HepG2 (cell line): ENCODE measurements at regions not wholly inside any gene's neighbourhood (a gene's known extent, or its start where the extent isn't known, plus 50 kb on each side); places are given as distances from the start of the nearest gene placed in this dataset.

Experiments
- BHLHE40 ChIP-seq: IDR thresholded peaks from 2 replicates; pipeline ENCODE4 v1.6.1; 2011; ENCODE audit warnings: low read length, improper control_type of control experiment
- CREM ChIP-seq, 2 experiments: sonication (generic) in 1 of 2; formaldehyde crosslinking in 1 of 2; IDR thresholded peaks; 2 replicates each; pipeline versions ENCODE4 v1.4.0 to v1.6.1; 2016 to 2020; ENCODE audit warnings: antibody characterized with exemption in 1 of 2, mild to moderate bottlenecking in 1 of 2, missing genetic modification reagents in 1 of 2
- CTCF ChIP-seq: sonication (generic); formaldehyde crosslinking; IDR thresholded peaks from 2 replicates; pipeline ENCODE4 v1.5.0; 2020; ENCODE audit warnings: mild to moderate bottlenecking, missing genetic modification reagents, moderate library complexity
- MAFG ChIP-seq: sonication (generic); formaldehyde crosslinking; IDR thresholded peaks from 2 replicates; pipeline ENCODE4 v1.5.1; 2020; ENCODE audit warnings: mild to moderate bottlenecking, missing genetic modification reagents
- SMAD1 ChIP-seq: sonication (generic); formaldehyde crosslinking; IDR thresholded peaks from 2 replicates; pipeline ENCODE4 v1.4.0; 2020; ENCODE audit warnings: missing genetic modification reagents, low read depth, mild to moderate bottlenecking, borderline replicate concordance
- STAG1 ChIP-seq: sonication (generic); formaldehyde crosslinking; IDR thresholded peaks from 2 replicates; pipeline ENCODE4 v1.4.0; 2020; ENCODE audit warnings: missing genetic modification reagents
- ZNF468 ChIP-seq: sonication (generic); formaldehyde crosslinking; IDR thresholded peaks from 2 replicates; pipeline ENCODE4 v1.8.0; 2022; ENCODE audit warnings: mild to moderate bottlenecking, moderate library complexity, missing genetic modification reagents
- ZNF562 ChIP-seq: sonication (generic); formaldehyde crosslinking; IDR thresholded peaks from 2 replicates; pipeline ENCODE4 v1.8.0; 2022; ENCODE audit warnings: missing genetic modification reagents, borderline replicate concordance
- ZSCAN31 ChIP-seq: sonication (generic); formaldehyde crosslinking; IDR thresholded peaks from 2 replicates; pipeline ENCODE4 v1.5.0; 2020; ENCODE audit warnings: low read depth, mild to moderate bottlenecking, missing genetic modification reagents
- TF ChIP-seq, protein P1 (sequence below): IDR thresholded peaks from 2 replicates; pipeline ENCODE4 v1.6.1; 2012; ENCODE audit warnings: inconsistent platforms
- TF ChIP-seq, protein P2 (sequence below): sonication (generic); formaldehyde crosslinking; IDR thresholded peaks from 2 replicates; pipeline ENCODE4 v1.8.0; 2022; ENCODE audit warnings: missing genetic modification reagents, mild to moderate bottlenecking, moderate library complexity, borderline replicate concordance

GRCh38 chr5:113800686-113801085 lies 287.2 kb downstream of the YTHDC2 start:
- TF ChIP-seq ZSCAN31 (no peak), CTCF (no peak), MAFG (CRISPR knock-in tag) (no peak), STAG1 (no peak), SMAD1 (CRISPR knock-in tag) (no peak), CREM (IDR thresholded peaks at IDR 0.05) (no peak), CREM (CRISPR knock-in tag; IDR thresholded peaks at IDR 0.05) (no peak), ZNF468 (CRISPR knock-in tag) (no peak), BHLHE40 (no peak), ZNF562 (CRISPR knock-in tag) (no peak)
- TF ChIP-seq, protein P1, sequence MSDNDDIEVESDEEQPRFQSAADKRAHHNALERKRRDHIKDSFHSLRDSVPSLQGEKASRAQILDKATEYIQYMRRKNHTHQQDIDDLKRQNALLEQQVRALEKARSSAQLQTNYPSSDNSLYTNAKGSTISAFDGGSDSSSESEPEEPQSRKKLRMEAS, result no peak
- TF ChIP-seq, protein P2, sequence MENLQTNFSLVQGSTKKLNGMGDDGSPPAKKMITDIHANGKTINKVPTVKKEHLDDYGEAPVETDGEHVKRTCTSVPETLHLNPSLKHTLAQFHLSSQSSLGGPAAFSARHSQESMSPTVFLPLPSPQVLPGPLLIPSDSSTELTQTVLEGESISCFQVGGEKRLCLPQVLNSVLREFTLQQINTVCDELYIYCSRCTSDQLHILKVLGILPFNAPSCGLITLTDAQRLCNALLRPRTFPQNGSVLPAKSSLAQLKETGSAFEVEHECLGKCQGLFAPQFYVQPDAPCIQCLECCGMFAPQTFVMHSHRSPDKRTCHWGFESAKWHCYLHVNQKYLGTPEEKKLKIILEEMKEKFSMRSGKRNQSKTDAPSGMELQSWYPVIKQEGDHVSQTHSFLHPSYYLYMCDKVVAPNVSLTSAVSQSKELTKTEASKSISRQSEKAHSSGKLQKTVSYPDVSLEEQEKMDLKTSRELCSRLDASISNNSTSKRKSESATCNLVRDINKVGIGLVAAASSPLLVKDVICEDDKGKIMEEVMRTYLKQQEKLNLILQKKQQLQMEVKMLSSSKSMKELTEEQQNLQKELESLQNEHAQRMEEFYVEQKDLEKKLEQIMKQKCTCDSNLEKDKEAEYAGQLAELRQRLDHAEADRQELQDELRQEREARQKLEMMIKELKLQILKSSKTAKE (CRISPR knock-in tag), result no peak
